Stimulated activated CD4-positive, alpha-beta T cell treated with anti-CD3 and anti-CD28 coated beads, Interleukin-2, amount 100 ng/mL, for 4 hours (primary cell): ENCODE measurements at regions not wholly inside any gene's neighbourhood (a gene's known extent, or its start where the extent isn't known, plus 50 kb on each side); places are given as distances from the start of the nearest gene placed in this dataset.
"Not testable (repeated sequence)": the region's sequence is repeated elsewhere in the genome, so short reads cannot be mapped to it uniquely, and the experiment has no call there.

ENCODE experiments used
- DNase-seq: peaks from one replicate; pipeline ENCODE4 v3.0.0-alpha.2; 2020; ENCODE audit warnings: low read depth

- DNase-seq, result no peak
These were observed 777.2 kb downstream of the UQCRFS1 start for GRCh38 chr19:28435551-28436271.

GRCh38 chr19:28434794-28435193, 778.2 kb downstream of the UQCRFS1 start:
- DNase-seq, result not testable (repeated sequence)

- not testable (repeated sequence) for DNase-seq
These were observed 778.6 kb downstream of the UQCRFS1 start for GRCh38 chr19:28434365-28434764.

- not testable (repeated sequence) for DNase-seq
These were observed 779.8 kb downstream of the UQCRFS1 start for GRCh38 chr19:28433166-28433565.

- no peak for DNase-seq
These were observed 782.7 kb downstream of the UQCRFS1 start for GRCh38 chr19:28430214-28430613.

- DNase-seq, result no peak
These were observed 783.6 kb downstream of the UQCRFS1 start for GRCh38 chr19:28429356-28429755.

- no peak for DNase-seq
These were observed 784.1 kb downstream of the UQCRFS1 start for GRCh38 chr19:28428663-28429348.

- DNase-seq, result no peak
These were observed 785.4 kb downstream of the UQCRFS1 start for GRCh38 chr19:28427376-28428083.

GRCh38 chr19:28426730-28427225, 786.2 kb downstream of the UQCRFS1 start:
- no peak for DNase-seq

GRCh38 chr19:28426110-28426729, 786.7 kb downstream of the UQCRFS1 start:
- no peak for DNase-seq

- no peak for DNase-seq
These were observed 787.7 kb downstream of the UQCRFS1 start for GRCh38 chr19:28425046-28425931.

- DNase-seq, result no peak
These were observed 788.3 kb downstream of the UQCRFS1 start for GRCh38 chr19:28424662-28425045.

GRCh38 chr19:28424077-28424476, 788.9 kb downstream of the UQCRFS1 start:
- DNase-seq, result no peak

GRCh38 chr19:28422791-28423650, 789.9 kb downstream of the UQCRFS1 start:
- no peak for DNase-seq

- no peak for DNase-seq
These were observed 790.9 kb downstream of the UQCRFS1 start for GRCh38 chr19:28422046-28422445.

- DNase-seq, result no peak
These were observed 792.0 kb downstream of the UQCRFS1 start for GRCh38 chr19:28420811-28421550.

- no peak for DNase-seq
These were observed 793.6 kb downstream of the UQCRFS1 start for GRCh38 chr19:28419312-28419711.

- no peak for DNase-seq
These were observed 795.6 kb downstream of the UQCRFS1 start for GRCh38 chr19:28417361-28417760.

- no peak for DNase-seq
These were observed 796.7 kb downstream of the UQCRFS1 start for GRCh38 chr19:28416245-28416644.

- DNase-seq, result no peak
These were observed 798.2 kb downstream of the UQCRFS1 start for GRCh38 chr19:28414748-28415147.
